ENCODE measurements at regions not wholly inside any gene's neighbourhood (a gene's known extent, or its start where the extent isn't known, plus 50 kb on each side); places are given as distances from the start of the nearest gene placed in this dataset.

DNA sequence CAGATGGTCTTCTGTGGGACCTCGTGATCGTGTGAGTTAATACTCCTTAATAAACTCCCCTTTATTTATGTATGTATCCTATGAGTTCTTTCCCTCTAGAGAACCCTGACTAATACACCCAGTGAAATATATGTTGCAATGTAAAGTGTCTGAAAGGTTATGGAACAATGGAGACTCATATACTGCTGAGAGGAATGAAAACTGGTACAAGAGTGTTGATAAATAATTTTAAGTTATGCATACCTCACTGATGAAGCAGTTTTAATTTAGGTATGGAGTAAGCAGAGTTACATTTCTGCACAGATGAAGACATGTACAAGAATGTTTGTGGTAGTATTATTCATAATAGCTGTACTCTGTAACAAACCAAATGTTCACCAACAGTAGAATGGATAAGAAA lies 438.3 kb downstream of the TAF11L14 start:
- no peaks in the 10 kb centered on the region for H3K27me3 ChIP-seq (ENCODE audit: control insufficient read depth, insufficient read depth, low read length)
- no peak for TF ChIP-seq EZH2 (IDR thresholded peaks at IDR 0.05; ENCODE audit: low read length, missing control alignments)
- TF ChIP-seq, protein P1, sequence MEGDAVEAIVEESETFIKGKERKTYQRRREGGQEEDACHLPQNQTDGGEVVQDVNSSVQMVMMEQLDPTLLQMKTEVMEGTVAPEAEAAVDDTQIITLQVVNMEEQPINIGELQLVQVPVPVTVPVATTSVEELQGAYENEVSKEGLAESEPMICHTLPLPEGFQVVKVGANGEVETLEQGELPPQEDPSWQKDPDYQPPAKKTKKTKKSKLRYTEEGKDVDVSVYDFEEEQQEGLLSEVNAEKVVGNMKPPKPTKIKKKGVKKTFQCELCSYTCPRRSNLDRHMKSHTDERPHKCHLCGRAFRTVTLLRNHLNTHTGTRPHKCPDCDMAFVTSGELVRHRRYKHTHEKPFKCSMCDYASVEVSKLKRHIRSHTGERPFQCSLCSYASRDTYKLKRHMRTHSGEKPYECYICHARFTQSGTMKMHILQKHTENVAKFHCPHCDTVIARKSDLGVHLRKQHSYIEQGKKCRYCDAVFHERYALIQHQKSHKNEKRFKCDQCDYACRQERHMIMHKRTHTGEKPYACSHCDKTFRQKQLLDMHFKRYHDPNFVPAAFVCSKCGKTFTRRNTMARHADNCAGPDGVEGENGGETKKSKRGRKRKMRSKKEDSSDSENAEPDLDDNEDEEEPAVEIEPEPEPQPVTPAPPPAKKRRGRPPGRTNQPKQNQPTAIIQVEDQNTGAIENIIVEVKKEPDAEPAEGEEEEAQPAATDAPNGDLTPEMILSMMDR (conservative IDR thresholded peaks at IDR 0.05 in 1 of 2, IDR thresholded peaks at IDR 0.05 in 1 of 2; ENCODE audit: low read depth in 1 of 2, low read length in 2 of 2) = no peak

DNA sequence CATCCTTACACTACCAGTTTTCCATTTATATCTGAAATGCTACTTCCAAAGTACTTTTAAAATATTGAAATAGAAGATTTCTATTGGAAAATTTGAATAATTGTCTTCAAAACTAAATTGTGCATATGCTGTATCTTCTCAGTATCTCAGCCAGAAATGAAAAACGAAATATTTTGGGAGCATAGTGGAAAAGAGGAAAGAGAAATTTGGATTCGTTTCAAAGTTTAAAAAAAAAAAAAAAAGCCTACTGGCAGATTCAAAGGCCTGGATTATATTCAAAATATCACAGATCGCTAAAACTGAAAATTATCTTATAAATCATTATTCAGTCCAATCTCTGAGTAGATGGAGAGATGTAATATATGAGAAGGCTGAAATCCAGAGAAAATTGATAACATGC lies 440.7 kb downstream of the TAF11L14 start:
- Histone ChIP-seq H3K4me3 (replicated peaks in 1 of 4; ENCODE audit: control extremely low read depth in 1 of 4, insufficient read depth in 1 of 4, low read depth in 3 of 4, low read length in 4 of 4) (no peak overlapping the region), H3K4me1 (ENCODE audit: control insufficient read depth, extremely low read depth, insufficient read depth, low read length) (no peaks in the 10 kb centered on the region), H3K4me2 (ENCODE audit: extremely low read depth, insufficient read depth, low read length) (no peak overlapping the region), H3K79me2 (ENCODE audit: control insufficient read depth, insufficient read depth, low read length) (no peaks in the 10 kb centered on the region), H3K36me3 (ENCODE audit: control insufficient read depth, insufficient read depth, low read length) (no peaks in the 10 kb centered on the region), H3K9me3 (ENCODE audit: control insufficient read depth, insufficient read depth, low read depth, low read length) (no peaks in the 10 kb centered on the region), H3K27me3 (ENCODE audit: control insufficient read depth, insufficient read depth, low read length) (no peaks in the 10 kb centered on the region), H3K9ac (ENCODE audit: insufficient read depth, low read length) (no peak overlapping the region), H3K27ac (ENCODE audit: insufficient read depth, low read length) (no peak overlapping the region), H2AFZ (ENCODE audit: low read length) (no peak overlapping the region), H4K20me1 (ENCODE audit: control insufficient read depth, extremely low read depth, insufficient read depth, low read length) (no peaks in the 10 kb centered on the region)
- TF ChIP-seq EZH2 (IDR thresholded peaks at IDR 0.05; ENCODE audit: low read length, missing control alignments) = no peak
- TF ChIP-seq, protein P1 (conservative IDR thresholded peaks at IDR 0.05 in 1 of 2, IDR thresholded peaks at IDR 0.05 in 1 of 2; ENCODE audit: low read depth in 1 of 2, low read length in 2 of 2) = no peak
- DNase-seq (ENCODE audit: low read depth in 2 of 2) = no peak

More for the DNA sequence above, 438.3 kb downstream of the TAF11L14 start:
- Histone ChIP-seq H4K20me1 (ENCODE audit: control insufficient read depth, extremely low read depth, insufficient read depth, low read length) (no peaks in the 10 kb centered on the region), H3K4me1 (ENCODE audit: control insufficient read depth, extremely low read depth, insufficient read depth, low read length) (no peaks in the 10 kb centered on the region), H3K9ac (ENCODE audit: insufficient read depth, low read length) (no peak overlapping the region), H3K4me3 (replicated peaks in 1 of 4; ENCODE audit: control extremely low read depth in 1 of 4, insufficient read depth in 1 of 4, low read depth in 3 of 4, low read length in 4 of 4) (no peak overlapping the region), H3K9me3 (ENCODE audit: control insufficient read depth, insufficient read depth, low read depth, low read length) (no peaks in the 10 kb centered on the region), H3K36me3 (ENCODE audit: control insufficient read depth, insufficient read depth, low read length) (no peaks in the 10 kb centered on the region), H3K4me2 (ENCODE audit: extremely low read depth, insufficient read depth, low read length) (no peak overlapping the region), H3K27ac (ENCODE audit: insufficient read depth, low read length) (no peak overlapping the region), H3K79me2 (ENCODE audit: control insufficient read depth, insufficient read depth, low read length) (no peaks in the 10 kb centered on the region), H2AFZ (ENCODE audit: low read length) (no peak overlapping the region)
- DNase-seq (ENCODE audit: low read depth in 2 of 2) = no peak

DNA sequence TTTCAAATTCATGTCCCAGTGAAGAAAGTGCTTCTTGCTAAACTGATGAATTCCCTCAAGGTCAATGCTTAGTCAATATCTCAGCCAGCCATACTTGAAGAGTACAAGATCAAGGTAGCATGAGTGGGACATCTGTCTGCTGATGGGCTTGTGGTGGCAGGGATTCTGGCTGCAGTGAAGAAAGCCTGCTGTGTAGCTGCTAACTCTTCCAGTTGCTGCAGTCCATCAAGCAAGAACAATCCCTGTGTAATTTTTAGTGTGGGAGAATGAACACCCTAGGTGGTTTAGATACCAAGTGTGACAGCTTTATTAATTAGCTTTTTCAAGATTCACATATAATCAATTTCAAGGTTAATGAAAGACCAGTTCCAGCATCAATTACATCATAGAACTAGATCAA lies 443.9 kb downstream of the TAF11L14 start:
- H3K36me3 ChIP-seq (ENCODE audit: control insufficient read depth, insufficient read depth, low read length) = no peaks in the 10 kb centered on the region
- H3K4me3 ChIP-seq (replicated peaks in 1 of 4; ENCODE audit: control extremely low read depth in 1 of 4, insufficient read depth in 1 of 4, low read depth in 3 of 4, low read length in 4 of 4) = no peak overlapping the region
- H3K9me3 ChIP-seq (ENCODE audit: control insufficient read depth, insufficient read depth, low read depth, low read length) = no peaks in the 10 kb centered on the region
- H3K4me2 ChIP-seq (ENCODE audit: extremely low read depth, insufficient read depth, low read length) = no peak overlapping the region
- H3K27me3 ChIP-seq (ENCODE audit: control insufficient read depth, insufficient read depth, low read length) = no peaks in the 10 kb centered on the region
- no peak for TF ChIP-seq EZH2 (IDR thresholded peaks at IDR 0.05; ENCODE audit: low read length, missing control alignments)
- TF ChIP-seq, protein P1 (conservative IDR thresholded peaks at IDR 0.05 in 1 of 2, IDR thresholded peaks at IDR 0.05 in 1 of 2; ENCODE audit: low read depth in 1 of 2, low read length in 2 of 2) = no peak
- no peak overlapping the region for H3K9ac ChIP-seq (ENCODE audit: insufficient read depth, low read length)
- H3K27ac ChIP-seq (ENCODE audit: insufficient read depth, low read length) = no peak overlapping the region
- no peaks in the 10 kb centered on the region for H3K79me2 ChIP-seq (ENCODE audit: control insufficient read depth, insufficient read depth, low read length)
- H4K20me1 ChIP-seq (ENCODE audit: control insufficient read depth, extremely low read depth, insufficient read depth, low read length) = no peaks in the 10 kb centered on the region
- DNase-seq (ENCODE audit: low read depth in 2 of 2) = no peak
- no peak overlapping the region for H2AFZ ChIP-seq (ENCODE audit: low read length)
- H3K4me1 ChIP-seq (ENCODE audit: control insufficient read depth, extremely low read depth, insufficient read depth, low read length) = no peaks in the 10 kb centered on the region
